ENCODE measurements at regions not wholly inside any gene's neighbourhood (a gene's known extent, or its start where the extent isn't known, plus 50 kb on each side); places are given as distances from the start of the nearest gene placed in this dataset.
"Not testable (repeated sequence)": the region's sequence is repeated elsewhere in the genome, so short reads cannot be mapped to it uniquely, and the experiment has no call there.

DNA sequence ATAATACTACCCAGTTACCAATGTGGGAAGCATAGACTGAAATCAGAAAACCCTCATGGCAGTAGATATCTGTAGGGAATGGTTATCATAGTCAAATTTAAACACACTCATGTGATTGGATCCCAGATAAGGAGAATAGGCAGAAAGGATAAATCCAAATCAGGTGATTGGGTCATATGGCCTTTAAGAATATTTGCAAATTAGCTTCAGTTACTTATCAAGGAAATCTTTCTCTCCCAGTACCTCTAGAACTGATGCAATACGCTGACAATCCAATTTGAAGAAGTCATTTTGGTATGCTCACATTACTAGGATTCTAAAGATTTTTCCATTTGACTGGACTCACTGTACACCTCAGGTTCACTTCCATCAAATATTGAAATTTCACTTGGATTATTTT lies 87.7 kb upstream of the MNS1 start:
- no peak for ATAC-seq
- no peak overlapping the region for H3K4me3 Mint-ChIP-seq
- ChIA-PET CTCF (no interaction called here), POLR2A (no interaction called here)
- H3K36me3 Mint-ChIP-seq: no peaks in the 10 kb centered on the region
- DNase-seq (ENCODE audit: low spot score): no peak
- H3K27me3 Mint-ChIP-seq (ENCODE audit: low read depth): no peaks in the 10 kb centered on the region; the same call in 1 of the 2 replicates
- H3K4me1 Mint-ChIP-seq: no peaks in the 10 kb centered on the region
- peaks cover 49% of the 10 kb centered on the region for H3K9me3 Mint-ChIP-seq
- H3K27ac Mint-ChIP-seq: no peak overlapping the region
- TF ChIP-seq RORB (CRISPR knock-in tag; IDR thresholded peaks at IDR 0.05) (no peak), CREM (CRISPR knock-in tag; IDR thresholded peaks at IDR 0.05) (no peak), ATF1 (CRISPR knock-in tag; IDR thresholded peaks at IDR 0.05) (no peak)
- TF ChIP-seq, protein P1, sequence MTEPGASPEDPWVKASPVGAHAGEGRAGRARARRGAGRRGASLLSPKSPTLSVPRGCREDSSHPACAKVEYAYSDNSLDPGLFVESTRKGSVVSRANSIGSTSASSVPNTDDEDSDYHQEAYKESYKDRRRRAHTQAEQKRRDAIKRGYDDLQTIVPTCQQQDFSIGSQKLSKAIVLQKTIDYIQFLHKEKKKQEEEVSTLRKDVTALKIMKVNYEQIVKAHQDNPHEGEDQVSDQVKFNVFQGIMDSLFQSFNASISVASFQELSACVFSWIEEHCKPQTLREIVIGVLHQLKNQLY (CRISPR knock-in tag; IDR thresholded peaks at IDR 0.05): no peak

DNA sequence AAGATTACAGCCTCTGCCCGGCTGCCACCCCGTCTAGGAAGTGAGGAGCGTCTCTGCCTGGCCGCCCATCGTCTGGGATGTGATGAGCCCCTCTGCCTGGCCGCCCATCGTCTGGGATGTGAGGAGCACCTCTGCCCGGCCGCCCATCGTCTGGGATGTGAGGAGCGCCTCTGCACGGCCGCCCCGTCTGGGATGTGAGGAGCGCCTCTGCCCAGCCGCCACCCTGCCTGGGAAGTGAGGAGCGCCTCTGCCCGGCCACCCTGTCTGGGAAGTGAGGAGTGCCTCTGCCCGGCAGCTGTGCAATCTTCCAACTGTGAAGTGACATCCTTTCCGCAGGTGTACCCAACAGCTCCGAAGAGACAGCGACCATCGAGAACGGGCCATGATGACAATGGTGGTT lies 75.6 kb upstream of the MNS1 start:
- H3K27me3 Mint-ChIP-seq (ENCODE audit: low read depth); CTCF ChIA-PET; H3K4me3 Mint-ChIP-seq; H3K4me1 Mint-ChIP-seq; H3K27ac Mint-ChIP-seq; DNase-seq (ENCODE audit: low spot score); POLR2A ChIA-PET; ATAC-seq: not testable (repeated sequence)
- peaks cover 13% of the 10 kb centered on the region for H3K36me3 Mint-ChIP-seq
- peaks cover 37% of the 10 kb centered on the region for H3K9me3 Mint-ChIP-seq

DNA sequence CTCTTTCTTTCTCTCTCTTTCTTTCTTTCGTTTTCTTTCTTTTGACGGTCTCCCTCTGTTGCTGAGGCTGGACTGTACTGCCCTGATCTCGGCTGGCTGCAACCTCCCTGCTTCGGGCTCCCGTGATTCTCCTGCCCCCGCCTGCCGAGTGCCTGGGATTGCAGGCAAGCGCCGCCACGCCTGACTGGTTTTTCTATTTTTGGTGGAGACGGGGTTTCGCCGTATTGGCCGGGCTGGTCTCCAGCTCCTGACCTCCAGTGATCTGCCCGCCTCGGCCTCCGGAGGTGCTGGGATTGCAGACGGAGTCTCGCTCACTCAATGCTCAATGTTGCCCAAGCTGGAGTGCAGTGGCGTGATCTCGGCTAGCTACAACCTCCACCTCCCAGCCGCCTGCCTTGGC lies 75.2 kb upstream of the MNS1 start:
- POLR2A ChIA-PET; CTCF ChIA-PET; ATAC-seq; H3K27ac Mint-ChIP-seq; H3K4me3 Mint-ChIP-seq; H3K4me1 Mint-ChIP-seq; H3K27me3 Mint-ChIP-seq (ENCODE audit: low read depth); DNase-seq (ENCODE audit: low spot score): not testable (repeated sequence)
- Mint-ChIP-seq H3K9me3 (peaks cover 37% of the 10 kb centered on the region), H3K36me3 (peaks cover 13% of the 10 kb centered on the region)

DNA sequence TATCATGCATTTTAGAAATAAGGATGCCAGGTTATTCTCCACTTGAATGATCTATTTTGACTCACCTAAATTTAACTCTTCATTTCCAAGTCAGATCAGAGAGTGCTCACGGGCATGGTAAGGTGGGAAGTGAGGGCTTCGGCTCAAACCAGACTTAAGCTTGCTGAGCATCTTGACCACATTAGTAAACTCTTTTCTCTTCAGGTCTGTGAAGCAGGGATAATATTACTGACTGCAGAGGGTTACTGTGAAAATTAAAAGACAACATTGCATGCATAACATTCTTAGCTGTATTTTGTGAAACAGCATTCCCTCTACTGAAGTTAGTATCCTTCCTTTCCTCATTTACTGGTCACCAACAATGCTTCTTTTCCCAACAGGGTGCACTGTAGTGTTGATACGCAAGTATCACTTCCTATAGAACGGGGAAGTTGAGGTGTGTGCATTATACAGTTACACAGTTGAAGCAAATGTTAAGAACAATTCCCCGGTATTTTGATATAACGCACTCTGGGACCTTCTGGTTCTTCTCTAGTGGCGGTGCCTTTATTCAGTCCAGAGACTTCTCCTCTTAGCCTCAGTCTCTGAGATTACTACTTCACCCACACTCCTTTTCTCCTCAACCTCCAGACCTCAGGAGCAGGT lies 74.1 kb upstream of the MNS1 start:
- H3K9me3 Mint-ChIP-seq: peaks cover 26% of the 10 kb centered on the region
- H3K27ac Mint-ChIP-seq: no peak overlapping the region
- DNase-seq (ENCODE audit: low spot score) (no peak), ATAC-seq (no peak)
- POLR2A ChIA-PET: no interaction called here
- CTCF ChIA-PET: interaction anchor here (0.8 kb wide), 1 partner anchor 48 kb away, joined by 3 read pairs; no protein-coding TSS in a partner anchor
- no peak overlapping the region for H3K4me3 Mint-ChIP-seq
- H3K4me1 Mint-ChIP-seq: peaks cover 5% of the 10 kb centered on the region; the same call in 1 of the 2 replicates
- H3K27me3 Mint-ChIP-seq (ENCODE audit: low read depth): no peaks in the 10 kb centered on the region; the same call in 1 of the 2 replicates
- peaks cover 4% of the 10 kb centered on the region for H3K36me3 Mint-ChIP-seq
- TF ChIP-seq NFE2L1 (CRISPR knock-in tag; IDR thresholded peaks at IDR 0.05): no peak
- TF ChIP-seq ATF1 (CRISPR knock-in tag; IDR thresholded peaks at IDR 0.05): no peak
- TF ChIP-seq CBFB (CRISPR knock-in tag; IDR thresholded peaks at IDR 0.05; ENCODE audit: low read depth): no peak
- TF ChIP-seq, protein P2, sequence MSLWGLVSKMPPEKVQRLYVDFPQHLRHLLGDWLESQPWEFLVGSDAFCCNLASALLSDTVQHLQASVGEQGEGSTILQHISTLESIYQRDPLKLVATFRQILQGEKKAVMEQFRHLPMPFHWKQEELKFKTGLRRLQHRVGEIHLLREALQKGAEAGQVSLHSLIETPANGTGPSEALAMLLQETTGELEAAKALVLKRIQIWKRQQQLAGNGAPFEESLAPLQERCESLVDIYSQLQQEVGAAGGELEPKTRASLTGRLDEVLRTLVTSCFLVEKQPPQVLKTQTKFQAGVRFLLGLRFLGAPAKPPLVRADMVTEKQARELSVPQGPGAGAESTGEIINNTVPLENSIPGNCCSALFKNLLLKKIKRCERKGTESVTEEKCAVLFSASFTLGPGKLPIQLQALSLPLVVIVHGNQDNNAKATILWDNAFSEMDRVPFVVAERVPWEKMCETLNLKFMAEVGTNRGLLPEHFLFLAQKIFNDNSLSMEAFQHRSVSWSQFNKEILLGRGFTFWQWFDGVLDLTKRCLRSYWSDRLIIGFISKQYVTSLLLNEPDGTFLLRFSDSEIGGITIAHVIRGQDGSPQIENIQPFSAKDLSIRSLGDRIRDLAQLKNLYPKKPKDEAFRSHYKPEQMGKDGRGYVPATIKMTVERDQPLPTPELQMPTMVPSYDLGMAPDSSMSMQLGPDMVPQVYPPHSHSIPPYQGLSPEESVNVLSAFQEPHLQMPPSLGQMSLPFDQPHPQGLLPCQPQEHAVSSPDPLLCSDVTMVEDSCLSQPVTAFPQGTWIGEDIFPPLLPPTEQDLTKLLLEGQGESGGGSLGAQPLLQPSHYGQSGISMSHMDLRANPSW (CRISPR knock-in tag; conservative IDR thresholded peaks at IDR 0.05; ENCODE audit: low read depth): no peak
- TF ChIP-seq, protein P3, sequence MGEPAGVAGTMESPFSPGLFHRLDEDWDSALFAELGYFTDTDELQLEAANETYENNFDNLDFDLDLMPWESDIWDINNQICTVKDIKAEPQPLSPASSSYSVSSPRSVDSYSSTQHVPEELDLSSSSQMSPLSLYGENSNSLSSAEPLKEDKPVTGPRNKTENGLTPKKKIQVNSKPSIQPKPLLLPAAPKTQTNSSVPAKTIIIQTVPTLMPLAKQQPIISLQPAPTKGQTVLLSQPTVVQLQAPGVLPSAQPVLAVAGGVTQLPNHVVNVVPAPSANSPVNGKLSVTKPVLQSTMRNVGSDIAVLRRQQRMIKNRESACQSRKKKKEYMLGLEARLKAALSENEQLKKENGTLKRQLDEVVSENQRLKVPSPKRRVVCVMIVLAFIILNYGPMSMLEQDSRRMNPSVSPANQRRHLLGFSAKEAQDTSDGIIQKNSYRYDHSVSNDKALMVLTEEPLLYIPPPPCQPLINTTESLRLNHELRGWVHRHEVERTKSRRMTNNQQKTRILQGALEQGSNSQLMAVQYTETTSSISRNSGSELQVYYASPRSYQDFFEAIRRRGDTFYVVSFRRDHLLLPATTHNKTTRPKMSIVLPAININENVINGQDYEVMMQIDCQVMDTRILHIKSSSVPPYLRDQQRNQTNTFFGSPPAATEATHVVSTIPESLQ (CRISPR knock-in tag; IDR thresholded peaks at IDR 0.05): no peak
- no peak for TF ChIP-seq SMAD4 (CRISPR knock-in tag; IDR thresholded peaks at IDR 0.05)
- TF ChIP-seq, protein P1 (CRISPR knock-in tag; IDR thresholded peaks at IDR 0.05): no peak
- no peak for TF ChIP-seq GRHL2 (CRISPR knock-in tag; IDR thresholded peaks at IDR 0.05; ENCODE audit: insufficient replicate concordance, severe bottlenecking)
- TF ChIP-seq ZBTB21 (CRISPR knock-in tag; IDR thresholded peaks at IDR 0.05; ENCODE audit: borderline replicate concordance): no peak
- TF ChIP-seq, protein P4, sequence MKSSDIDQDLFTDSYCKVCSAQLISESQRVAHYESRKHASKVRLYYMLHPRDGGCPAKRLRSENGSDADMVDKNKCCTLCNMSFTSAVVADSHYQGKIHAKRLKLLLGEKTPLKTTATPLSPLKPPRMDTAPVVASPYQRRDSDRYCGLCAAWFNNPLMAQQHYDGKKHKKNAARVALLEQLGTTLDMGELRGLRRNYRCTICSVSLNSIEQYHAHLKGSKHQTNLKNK (CRISPR knock-in tag; IDR thresholded peaks at IDR 0.05): no peak
- TF ChIP-seq, protein P5, sequence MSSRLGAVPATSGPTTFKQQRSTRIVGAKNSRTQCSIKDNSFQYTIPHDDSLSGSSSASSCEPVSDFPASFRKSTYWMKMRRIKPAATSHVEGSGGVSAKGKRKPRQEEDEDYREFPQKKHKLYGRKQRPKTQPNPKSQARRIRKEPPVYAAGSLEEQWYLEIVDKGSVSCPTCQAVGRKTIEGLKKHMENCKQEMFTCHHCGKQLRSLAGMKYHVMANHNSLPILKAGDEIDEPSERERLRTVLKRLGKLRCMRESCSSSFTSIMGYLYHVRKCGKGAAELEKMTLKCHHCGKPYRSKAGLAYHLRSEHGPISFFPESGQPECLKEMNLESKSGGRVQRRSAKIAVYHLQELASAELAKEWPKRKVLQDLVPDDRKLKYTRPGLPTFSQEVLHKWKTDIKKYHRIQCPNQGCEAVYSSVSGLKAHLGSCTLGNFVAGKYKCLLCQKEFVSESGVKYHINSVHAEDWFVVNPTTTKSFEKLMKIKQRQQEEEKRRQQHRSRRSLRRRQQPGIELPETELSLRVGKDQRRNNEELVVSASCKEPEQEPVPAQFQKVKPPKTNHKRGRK (CRISPR knock-in tag; IDR thresholded peaks at IDR 0.05; ENCODE audit: borderline replicate concordance): no peak
- no peak for TF ChIP-seq CREM (CRISPR knock-in tag; IDR thresholded peaks at IDR 0.05)
- no peak for TF ChIP-seq TEAD1 (CRISPR knock-in tag; IDR thresholded peaks at IDR 0.05)
- TF ChIP-seq, protein P6, sequence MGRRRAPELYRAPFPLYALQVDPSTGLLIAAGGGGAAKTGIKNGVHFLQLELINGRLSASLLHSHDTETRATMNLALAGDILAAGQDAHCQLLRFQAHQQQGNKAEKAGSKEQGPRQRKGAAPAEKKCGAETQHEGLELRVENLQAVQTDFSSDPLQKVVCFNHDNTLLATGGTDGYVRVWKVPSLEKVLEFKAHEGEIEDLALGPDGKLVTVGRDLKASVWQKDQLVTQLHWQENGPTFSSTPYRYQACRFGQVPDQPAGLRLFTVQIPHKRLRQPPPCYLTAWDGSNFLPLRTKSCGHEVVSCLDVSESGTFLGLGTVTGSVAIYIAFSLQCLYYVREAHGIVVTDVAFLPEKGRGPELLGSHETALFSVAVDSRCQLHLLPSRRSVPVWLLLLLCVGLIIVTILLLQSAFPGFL (CRISPR knock-in tag; IDR thresholded peaks at IDR 0.05; ENCODE audit: borderline replicate concordance): no peak
- no peak for TF ChIP-seq RORB (CRISPR knock-in tag; IDR thresholded peaks at IDR 0.05)
